IPS-20b (cell line): ENCODE measurements at regions not wholly inside any gene's neighbourhood (a gene's known extent, or its start where the extent isn't known, plus 50 kb on each side); places are given as distances from the start of the nearest gene placed in this dataset.

Experiments used
- H3K27ac ChIP-seq: one replicate; pipeline ENCODE4 v1.5.1; 2013; ENCODE audit warnings: low read length
- H3K27me3 ChIP-seq: 2 replicates; pipeline ENCODE4 v1.6.1; 2013; ENCODE audit warnings: mild to moderate bottlenecking, low read length, inconsistent platforms; ENCODE audit not compliant: insufficient read depth
- H3K36me3 ChIP-seq: 2 replicates; pipeline ENCODE4 v1.6.1; 2013; ENCODE audit warnings: low read depth, mild to moderate bottlenecking, inconsistent platforms, low read length, moderate library complexity; ENCODE audit not compliant: insufficient read depth
- H3K4me1 ChIP-seq: 2 replicates; pipeline ENCODE4 v1.6.1; 2013; ENCODE audit warnings: mild to moderate bottlenecking, control low read depth, inconsistent platforms, low read length, moderate library complexity; ENCODE audit not compliant: insufficient read depth
- H3K4me3 ChIP-seq: 2 replicates; pipeline ENCODE4 v1.5.1; 2013; ENCODE audit warnings: mild to moderate bottlenecking, low read length, inconsistent platforms
- H3K9ac ChIP-seq: 2 replicates; pipeline ENCODE4 v1.6.1; 2013; ENCODE audit warnings: low read depth, mild to moderate bottlenecking, inconsistent platforms, low read length, moderate library complexity
- H3K9me3 ChIP-seq: 2 replicates; pipeline ENCODE4 v1.6.1; 2013; ENCODE audit warnings: mild to moderate bottlenecking, low read depth, low read length, inconsistent platforms; ENCODE audit not compliant: insufficient read depth

- Histone ChIP-seq H3K9ac (no peak overlapping the region), H3K27me3 (0 out of 2 replicates have a peak, but pooled peaks cover 6% of the 10 kb centered on the region), H3K36me3 (no peaks in the 10 kb centered on the region), H3K4me3 (no peak overlapping the region), H3K9me3 (no peaks in the 10 kb centered on the region), H3K27ac (no peak overlapping the region), H3K4me1 (peaks cover 30% of the 10 kb centered on the region)
Observed at GRCh38 chr1:56432166-56432971, 147.0 kb downstream of the PLPP3 start.

GRCh38 chr1:56430141-56430839, 149.1 kb downstream of the PLPP3 start:
- no peak overlapping the region for H3K4me3 ChIP-seq
- H3K9me3 ChIP-seq, result no peaks in the 10 kb centered on the region
- H3K27ac ChIP-seq, result no peak overlapping the region
- peaks cover 16% of the 10 kb centered on the region for H3K4me1 ChIP-seq
- H3K9ac ChIP-seq, result no peak overlapping the region
- 0 out of 2 replicates have a peak, but pooled peaks cover 6% of the 10 kb centered on the region for H3K27me3 ChIP-seq
- no peaks in the 10 kb centered on the region for H3K36me3 ChIP-seq

- Histone ChIP-seq H3K9ac (no peak overlapping the region), H3K4me3 (no peak overlapping the region), H3K36me3 (no peaks in the 10 kb centered on the region), H3K4me1 (peaks cover 15% of the 10 kb centered on the region), H3K27ac (no peak overlapping the region), H3K27me3 (0 out of 2 replicates have a peak, but pooled peaks cover 6% of the 10 kb centered on the region), H3K9me3 (no peaks in the 10 kb centered on the region)
Observed at GRCh38 chr1:56429288-56429687, 150.1 kb downstream of the PLPP3 start.

GRCh38 chr1:56426587-56427381, 152.6 kb downstream of the PLPP3 start:
- Histone ChIP-seq H3K9me3 (no peaks in the 10 kb centered on the region), H3K4me1 (peaks cover 6% of the 10 kb centered on the region), H3K27ac (no peak overlapping the region), H3K9ac (no peak overlapping the region), H3K27me3 (no peaks in the 10 kb centered on the region), H3K36me3 (no peaks in the 10 kb centered on the region), H3K4me3 (no peak overlapping the region)

GRCh38 chr1:56425494-56426037, 153.8 kb downstream of the PLPP3 start:
- Histone ChIP-seq H3K9me3 (no peaks in the 10 kb centered on the region), H3K27me3 (no peaks in the 10 kb centered on the region), H3K36me3 (no peaks in the 10 kb centered on the region), H3K27ac (no peak overlapping the region), H3K4me1 (peaks cover 6% of the 10 kb centered on the region), H3K4me3 (no peak overlapping the region), H3K9ac (no peak overlapping the region)

- H3K4me1 ChIP-seq, result 0 out of 2 replicates have a peak, but pooled peaks cover under 1% of the 10 kb centered on the region
- no peak overlapping the region for H3K27ac ChIP-seq
- H3K36me3 ChIP-seq, result no peaks in the 10 kb centered on the region
- no peak overlapping the region for H3K9ac ChIP-seq
- no peaks in the 10 kb centered on the region for H3K27me3 ChIP-seq
- H3K4me3 ChIP-seq, result no peak overlapping the region
- H3K9me3 ChIP-seq, result no peaks in the 10 kb centered on the region
Observed at GRCh38 chr1:56424744-56425493, 154.4 kb downstream of the PLPP3 start.

- Histone ChIP-seq H3K9ac (no peak overlapping the region), H3K27me3 (no peaks in the 10 kb centered on the region), H3K27ac (no peak overlapping the region), H3K36me3 (no peaks in the 10 kb centered on the region), H3K4me1 (no peaks in the 10 kb centered on the region), H3K4me3 (no peak overlapping the region), H3K9me3 (no peaks in the 10 kb centered on the region)
Observed at GRCh38 chr1:56423716-56424115, 155.6 kb downstream of the PLPP3 start.

- Histone ChIP-seq H3K36me3 (no peaks in the 10 kb centered on the region), H3K9me3 (no peaks in the 10 kb centered on the region), H3K4me1 (no peaks in the 10 kb centered on the region), H3K27me3 (no peaks in the 10 kb centered on the region), H3K9ac (no peak overlapping the region), H3K4me3 (no peak overlapping the region), H3K27ac (no peak overlapping the region)
Observed at GRCh38 chr1:56418151-56418631, 161.2 kb downstream of the PLPP3 start.

- no peak overlapping the region for H3K4me3 ChIP-seq
- no peaks in the 10 kb centered on the region for H3K9me3 ChIP-seq
- H3K36me3 ChIP-seq, result no peaks in the 10 kb centered on the region
- no peak overlapping the region for H3K9ac ChIP-seq
- no peak overlapping the region for H3K27ac ChIP-seq
- H3K27me3 ChIP-seq, result no peaks in the 10 kb centered on the region
- no peaks in the 10 kb centered on the region for H3K4me1 ChIP-seq
Observed at GRCh38 chr1:56417646-56418045, 161.7 kb downstream of the PLPP3 start.

- Histone ChIP-seq H3K36me3 (no peaks in the 10 kb centered on the region), H3K9me3 (no peaks in the 10 kb centered on the region), H3K9ac (no peak overlapping the region), H3K4me1 (peaks cover 4% of the 10 kb centered on the region; the same call in 1 of the 2 replicates), H3K27ac (no peak overlapping the region), H3K4me3 (no peak overlapping the region), H3K27me3 (no peaks in the 10 kb centered on the region)
Observed at GRCh38 chr1:56416495-56416894, 162.9 kb downstream of the PLPP3 start.

- no peak overlapping the region for H3K4me3 ChIP-seq
- peaks cover 4% of the 10 kb centered on the region; the same call in 1 of the 2 replicates for H3K4me1 ChIP-seq
- H3K36me3 ChIP-seq, result no peaks in the 10 kb centered on the region
- no peaks in the 10 kb centered on the region for H3K9me3 ChIP-seq
- no peak overlapping the region for H3K27ac ChIP-seq
- no peaks in the 10 kb centered on the region for H3K27me3 ChIP-seq
- no peak overlapping the region for H3K9ac ChIP-seq
Observed at GRCh38 chr1:56415720-56416119, 163.6 kb downstream of the PLPP3 start.
